ENCODE measurements at regions not wholly inside any gene's neighbourhood (a gene's known extent, or its start where the extent isn't known, plus 50 kb on each side); places are given as distances from the start of the nearest gene placed in this dataset.
"Not testable (repeated sequence)": the region's sequence is repeated elsewhere in the genome, so short reads cannot be mapped to it uniquely, and the experiment has no call there.

- H3K4me1 ChIP-seq, result no peaks in the 10 kb centered on the region
- no peaks in the 10 kb centered on the region for H3K36me3 ChIP-seq
- TF ChIP-seq POLR2A (IDR thresholded peaks at IDR 0.05) (no peak), CTCF (IDR thresholded peaks at IDR 0.05) (no peak)
- H3K4me3 ChIP-seq (replicated peaks in 1 of 3), result no peak overlapping the region
- DNase-seq, result no peak
- no peaks in the 10 kb centered on the region for H3K9me3 ChIP-seq
- intact Hi-C loops (cut with DNase I), result no loop called here
- WGBS, 2 donors, result 67 to 100% methylated on average over 1 of the region's 1 CpG
- H3K27me3 ChIP-seq, result no peaks in the 10 kb centered on the region
- no peak overlapping the region for H3K27ac ChIP-seq
Measured at GRCh38 chr14:106377432-106377831, 851.0 kb downstream of the TMEM121 start.

GRCh38 chr14:106378191-106378590 lies 851.8 kb downstream of the TMEM121 start:
- Histone ChIP-seq H3K4me1 (no peaks in the 10 kb centered on the region), H3K9me3 (no peaks in the 10 kb centered on the region), H3K4me3 (replicated peaks in 1 of 3) (no peak overlapping the region), H3K27ac (no peak overlapping the region), H3K27me3 (no peaks in the 10 kb centered on the region), H3K36me3 (no peaks in the 10 kb centered on the region)
- WGBS, 2 donors, result 4 to 7% methylated on average over 2 to 3 of the region's 3 CpGs
- intact Hi-C loops (cut with DNase I), result no loop called here
- TF ChIP-seq POLR2A (IDR thresholded peaks at IDR 0.05), result no peak
- no peak for TF ChIP-seq CTCF (IDR thresholded peaks at IDR 0.05)
- DNase-seq, result no peak

- Histone ChIP-seq H3K4me3 (replicated peaks in 1 of 3) (no peak overlapping the region), H3K27ac (no peak overlapping the region), H3K9me3 (no peaks in the 10 kb centered on the region), H3K27me3 (no peaks in the 10 kb centered on the region), H3K36me3 (no peaks in the 10 kb centered on the region), H3K4me1 (no peaks in the 10 kb centered on the region)
- intact Hi-C loops (cut with DNase I), result no loop called here
- TF ChIP-seq CTCF (IDR thresholded peaks at IDR 0.05), result no peak
- 64 to 74% methylated on average over 2 of the region's 2 CpGs for WGBS, 2 donors
- DNase-seq, result no peak
Measured at GRCh38 chr14:106380740-106381139, 854.4 kb downstream of the TMEM121 start.

- DNase-seq; H3K4me1 ChIP-seq; H3K4me3 ChIP-seq (replicated peaks in 1 of 3); intact Hi-C loops (cut with DNase I); H3K27me3 ChIP-seq; H3K27ac ChIP-seq; H3K36me3 ChIP-seq; H3K9me3 ChIP-seq: not testable (repeated sequence)
- 65 to 81% methylated on average over 9 of the region's 9 CpGs for WGBS, 2 donors
Measured at GRCh38 chr14:106389186-106389585, 862.8 kb downstream of the TMEM121 start.

GRCh38 chr14:106390401-106390800 lies 864.0 kb downstream of the TMEM121 start:
- no peaks in the 10 kb centered on the region for H3K36me3 ChIP-seq
- H3K4me1 ChIP-seq, result no peaks in the 10 kb centered on the region
- H3K27me3 ChIP-seq, result no peaks in the 10 kb centered on the region
- intact Hi-C loops (cut with DNase I), result no loop called here
- 87 to 88% methylated on average over 6 of the region's 6 CpGs for WGBS, 2 donors
- no peak overlapping the region for H3K4me3 ChIP-seq (replicated peaks in 1 of 3)
- DNase-seq, result no peak
- TF ChIP-seq POLR2A (IDR thresholded peaks at IDR 0.05), result no peak
- H3K27ac ChIP-seq, result no peak overlapping the region
- H3K9me3 ChIP-seq, result no peaks in the 10 kb centered on the region

- WGBS, 2 donors, result 71 to 75% methylated on average over 6 of the region's 6 CpGs
- TF ChIP-seq POLR2A (IDR thresholded peaks at IDR 0.05), result no peak
- TF ChIP-seq CTCF (IDR thresholded peaks at IDR 0.05), result no peak
- H3K36me3 ChIP-seq, result no peaks in the 10 kb centered on the region
- intact Hi-C loops (cut with DNase I), result no loop called here
- no peak overlapping the region for H3K27ac ChIP-seq
- H3K9me3 ChIP-seq, result no peaks in the 10 kb centered on the region
- no peaks in the 10 kb centered on the region for H3K4me1 ChIP-seq
- H3K27me3 ChIP-seq, result no peaks in the 10 kb centered on the region
- DNase-seq, result no peak
- no peak overlapping the region for H3K4me3 ChIP-seq (replicated peaks in 1 of 3)
Measured at GRCh38 chr14:106390947-106391346, 864.6 kb downstream of the TMEM121 start.
